ENCODE measurements at regions not wholly inside any gene's neighbourhood (a gene's known extent, or its start where the extent isn't known, plus 50 kb on each side); places are given as distances from the start of the nearest gene placed in this dataset.

GRCh38 chr4:158007566-158007965, 165.3 kb downstream of the GASK1B start:
- TF ChIP-seq POLR2A (IDR thresholded peaks at IDR 0.05; ENCODE audit: low read length): no peak
- TF ChIP-seq GATA1 (IDR thresholded peaks at IDR 0.05; ENCODE audit: low read depth, low read length): no peak

Data from erythroblast (primary cell).